ENCODE measurements at regions not wholly inside any gene's neighbourhood (a gene's known extent, or its start where the extent isn't known, plus 50 kb on each side); places are given as distances from the start of the nearest gene placed in this dataset.

DNA sequence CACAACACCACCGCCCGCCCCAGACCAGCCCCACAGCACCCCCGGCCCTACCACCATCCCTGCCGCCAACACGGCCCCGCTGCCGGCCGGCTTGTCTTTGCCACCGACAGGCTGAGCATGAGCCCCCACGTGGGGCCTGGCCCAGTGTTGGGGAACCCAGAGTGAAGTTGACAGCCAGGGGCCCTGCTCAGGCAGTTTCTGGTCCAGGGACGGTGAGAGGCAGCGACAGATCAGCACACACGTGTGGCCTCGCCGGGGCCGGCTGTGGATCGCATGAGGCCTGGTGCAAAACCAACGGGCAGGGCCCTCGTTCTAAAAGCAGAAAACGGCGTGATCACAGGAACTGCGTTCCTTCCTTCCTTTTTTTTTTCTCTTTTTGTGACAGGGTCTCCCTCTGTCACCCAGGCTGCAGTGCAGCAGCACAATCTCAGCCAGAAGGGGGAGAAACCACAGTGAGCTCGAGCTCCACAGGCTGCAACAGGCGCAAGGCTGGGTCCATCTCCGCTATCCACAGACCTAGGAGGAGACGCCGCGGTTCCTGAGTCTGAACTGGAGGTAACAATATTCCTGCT is 50.5 kb upstream of the FBRSL1 start:
- intact Hi-C loops (cut with DNase I; ENCODE audit: low total_unique reads): no loop called here
- no peak for DNase-seq
- no peaks in the 10 kb centered on the region for H3K36me3 ChIP-seq
- H3K4me1 ChIP-seq: no peaks in the 10 kb centered on the region
- TF ChIP-seq, protein P1, sequence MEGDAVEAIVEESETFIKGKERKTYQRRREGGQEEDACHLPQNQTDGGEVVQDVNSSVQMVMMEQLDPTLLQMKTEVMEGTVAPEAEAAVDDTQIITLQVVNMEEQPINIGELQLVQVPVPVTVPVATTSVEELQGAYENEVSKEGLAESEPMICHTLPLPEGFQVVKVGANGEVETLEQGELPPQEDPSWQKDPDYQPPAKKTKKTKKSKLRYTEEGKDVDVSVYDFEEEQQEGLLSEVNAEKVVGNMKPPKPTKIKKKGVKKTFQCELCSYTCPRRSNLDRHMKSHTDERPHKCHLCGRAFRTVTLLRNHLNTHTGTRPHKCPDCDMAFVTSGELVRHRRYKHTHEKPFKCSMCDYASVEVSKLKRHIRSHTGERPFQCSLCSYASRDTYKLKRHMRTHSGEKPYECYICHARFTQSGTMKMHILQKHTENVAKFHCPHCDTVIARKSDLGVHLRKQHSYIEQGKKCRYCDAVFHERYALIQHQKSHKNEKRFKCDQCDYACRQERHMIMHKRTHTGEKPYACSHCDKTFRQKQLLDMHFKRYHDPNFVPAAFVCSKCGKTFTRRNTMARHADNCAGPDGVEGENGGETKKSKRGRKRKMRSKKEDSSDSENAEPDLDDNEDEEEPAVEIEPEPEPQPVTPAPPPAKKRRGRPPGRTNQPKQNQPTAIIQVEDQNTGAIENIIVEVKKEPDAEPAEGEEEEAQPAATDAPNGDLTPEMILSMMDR (IDR thresholded peaks at IDR 0.05): no peak
- no peak overlapping the region for H3K27ac ChIP-seq
- peaks cover 0 to 46% of the 10 kb centered on the region in 2 donors for H3K27me3 ChIP-seq
- no peak overlapping the region for H3K4me3 ChIP-seq
- H3K9me3 ChIP-seq: no peaks in the 10 kb centered on the region

DNA sequence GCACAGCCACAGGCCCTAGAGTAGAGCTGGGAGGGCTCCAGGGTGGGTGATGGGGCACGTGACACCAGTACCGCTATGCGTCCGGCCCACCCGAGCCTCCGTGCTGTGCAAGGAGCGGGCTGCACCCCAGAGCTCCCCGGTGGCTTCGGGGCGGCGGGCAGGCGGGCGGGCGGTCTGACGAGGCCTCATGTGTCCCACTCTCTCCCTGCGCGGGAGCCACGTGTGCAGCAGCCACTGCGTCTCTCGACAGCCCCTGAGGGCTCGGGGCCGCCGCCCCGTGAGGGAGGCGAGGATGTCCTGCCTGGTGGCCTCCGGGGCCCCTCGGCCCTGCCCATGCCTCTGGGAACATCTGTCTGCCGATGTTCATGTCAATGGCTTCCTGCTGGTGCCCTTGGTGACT is 51.2 kb upstream of the FBRSL1 start:
- no peak overlapping the region for H3K4me3 ChIP-seq
- no peaks in the 10 kb centered on the region for H3K36me3 ChIP-seq
- H3K9me3 ChIP-seq: no peaks in the 10 kb centered on the region
- peaks cover 0 to 53% of the 10 kb centered on the region in 2 donors for H3K27me3 ChIP-seq
- intact Hi-C loops (cut with DNase I; ENCODE audit: low total_unique reads): no loop called here
- no peak for DNase-seq
- TF ChIP-seq, protein P1 (IDR thresholded peaks at IDR 0.05): no peak
- H3K4me1 ChIP-seq: peaks cover 0 to 3% (median 0%) of the 10 kb centered on the region in 4 donors
- H3K27ac ChIP-seq: no peak overlapping the region

DNA sequence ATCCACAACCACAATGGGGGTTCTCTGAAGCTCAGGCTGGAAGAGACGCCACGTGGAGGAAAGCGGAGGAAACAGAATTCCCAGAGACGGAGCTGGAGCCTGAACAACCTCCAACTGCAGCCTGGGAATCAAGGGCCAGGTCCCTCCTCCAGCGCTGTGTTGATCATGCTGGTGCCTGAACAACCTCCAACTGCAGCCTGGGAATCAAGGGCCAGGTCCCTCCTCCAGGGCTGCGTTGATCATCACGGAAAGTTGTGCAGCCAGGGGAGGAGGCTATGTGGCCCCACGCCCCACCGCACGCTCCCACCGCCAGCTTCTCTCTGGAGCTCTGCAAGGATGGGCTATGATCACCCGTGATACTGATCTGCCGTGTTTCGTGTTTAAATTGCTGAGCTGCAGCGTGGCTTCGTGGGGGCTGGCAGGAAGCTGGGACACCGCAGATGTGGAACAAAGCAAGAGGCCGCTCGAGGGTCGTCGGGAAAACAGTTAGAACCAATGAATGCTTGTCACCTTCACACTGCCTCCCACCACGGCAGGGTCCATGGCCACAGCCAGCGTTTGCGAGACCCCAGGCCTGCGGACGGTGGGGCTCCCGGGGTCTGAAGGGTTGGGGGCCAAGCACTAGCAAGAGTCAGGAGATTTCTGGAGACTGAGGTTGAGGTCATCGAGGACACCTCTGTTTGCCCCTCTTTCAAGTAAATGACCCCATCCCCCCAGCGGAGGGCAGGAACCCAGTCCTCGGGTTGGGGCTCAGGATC is 51.8 kb upstream of the FBRSL1 start:
- intact Hi-C loops (cut with DNase I; ENCODE audit: low total_unique reads): no loop called here
- Histone ChIP-seq H3K27me3 (peaks cover 0 to 57% of the 10 kb centered on the region in 2 donors), H3K4me3 (no peak overlapping the region), H3K9me3 (no peaks in the 10 kb centered on the region), H3K36me3 (no peaks in the 10 kb centered on the region), H3K27ac (no peak overlapping the region), H3K4me1 (peaks cover 0 to 6% (median 0%) of the 10 kb centered on the region in 4 donors)
- TF ChIP-seq, protein P1 (IDR thresholded peaks at IDR 0.05): no peak
- no peak for DNase-seq

DNA sequence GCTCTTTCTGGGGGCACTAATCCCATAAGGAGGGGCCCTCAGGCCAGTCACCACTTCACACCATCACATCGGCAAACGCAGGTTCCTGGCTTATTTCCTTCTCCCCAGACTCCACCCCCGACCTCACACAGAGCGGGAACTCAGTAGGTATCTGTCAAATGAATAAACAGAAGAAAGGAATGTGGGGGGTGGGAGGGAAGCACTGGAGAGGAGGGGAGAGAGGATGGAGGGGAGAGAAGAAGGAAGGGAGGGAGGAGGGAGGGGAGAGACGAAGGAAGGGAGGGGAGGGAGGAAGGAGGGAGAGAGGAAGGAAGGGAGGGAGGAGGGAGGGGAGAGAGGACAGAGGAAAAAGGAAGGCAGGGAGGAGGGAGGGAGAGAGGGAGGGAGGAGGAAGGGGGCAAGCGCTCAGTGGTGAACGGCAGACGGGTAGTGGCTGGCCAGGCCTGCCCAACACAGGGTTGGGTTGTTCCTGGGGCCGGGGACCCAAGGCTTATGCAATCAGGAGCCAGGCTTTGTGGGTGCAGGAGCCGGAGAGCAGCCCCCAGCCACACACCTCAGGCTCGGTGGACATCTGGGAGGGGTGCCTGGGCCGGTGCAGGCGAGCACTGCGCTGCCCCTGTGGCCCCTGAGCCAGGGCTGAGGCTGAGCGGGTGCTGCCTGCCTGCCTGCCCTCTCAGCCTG is 52.6 kb upstream of the FBRSL1 start:
- H3K4me1 ChIP-seq: peaks cover 0 to 6% (median 0%) of the 10 kb centered on the region in 4 donors
- intact Hi-C loops (cut with DNase I; ENCODE audit: low total_unique reads): no loop called here
- no peaks in the 10 kb centered on the region for H3K36me3 ChIP-seq
- no peaks in the 10 kb centered on the region for H3K9me3 ChIP-seq
- DNase-seq: no peak
- H3K27ac ChIP-seq: no peak overlapping the region
- peaks cover 0 to 63% of the 10 kb centered on the region in 2 donors for H3K27me3 ChIP-seq
- TF ChIP-seq, protein P1 (IDR thresholded peaks at IDR 0.05): no peak
- no peak overlapping the region for H3K4me3 ChIP-seq

DNA sequence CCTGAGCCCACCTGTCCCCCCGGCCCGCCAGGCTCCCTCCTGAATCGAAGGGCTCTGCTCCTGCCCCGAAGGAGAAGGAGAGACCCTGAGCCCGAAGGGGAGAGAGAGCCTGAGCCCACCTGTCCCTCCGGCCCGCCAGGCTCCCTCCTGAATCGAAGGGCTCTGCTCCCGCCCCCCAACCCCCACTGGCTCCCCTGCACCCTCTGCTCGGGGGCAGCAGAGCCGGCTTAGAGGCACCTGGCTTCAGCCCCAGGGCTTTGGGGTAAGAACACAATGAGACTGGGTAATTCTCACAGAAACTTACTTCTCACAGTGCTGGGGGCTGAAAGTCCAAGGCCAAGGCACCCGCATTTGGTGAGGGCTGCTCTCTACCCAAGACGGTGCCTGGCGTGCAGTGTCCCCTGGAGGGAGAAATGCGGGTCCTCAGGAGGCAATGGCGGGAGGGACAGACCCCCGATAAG is 53.1 kb upstream of the FBRSL1 start:
- Histone ChIP-seq H3K27ac (no peak overlapping the region), H3K36me3 (no peaks in the 10 kb centered on the region), H3K9me3 (no peaks in the 10 kb centered on the region), H3K27me3 (peaks cover 0 to 63% of the 10 kb centered on the region in 2 donors), H3K4me3 (no peak overlapping the region), H3K4me1 (peaks cover 0 to 6% (median 0%) of the 10 kb centered on the region in 4 donors)
- TF ChIP-seq, protein P1 (IDR thresholded peaks at IDR 0.05): no peak
- DNase-seq: no peak
- intact Hi-C loops (cut with DNase I; ENCODE audit: low total_unique reads): no loop called here
